GM13977 (cell line): ENCODE measurements at regions not wholly inside any gene's neighbourhood (a gene's known extent, or its start where the extent isn't known, plus 50 kb on each side); places are given as distances from the start of the nearest gene placed in this dataset.
"Not testable (repeated sequence)": the region's sequence is repeated elsewhere in the genome, so short reads cannot be mapped to it uniquely, and the experiment has no call there.

Experiments used
- DNase-seq: peaks from one replicate; pipeline ENCODE4 v3.0.0; 2012; ENCODE audit warnings: low spot score
- in situ Hi-C: fragments of 300-500 bp; cut with MboI; formaldehyde crosslinking; loops from one replicate; pipeline ENCODE4 v1.12.0; 2022; ENCODE audit warnings: low sequenced_read_pairs, low pct_unique_long_range_greater_than_20kb, mixed read lengths, inconsistent platforms; ENCODE audit not compliant: unreplicated experiment
- TF ChIP-seq, protein P1 (sequence below): IDR thresholded peaks from 2 replicates; pipeline ENCODE4 v1.5.1; 2012; ENCODE audit warnings: mild to moderate bottlenecking, control low read depth; ENCODE audit not compliant: insufficient read depth; ENCODE audit errors: extremely low read depth, missing control alignments

- DNase-seq = no peak
- TF ChIP-seq, protein P1, sequence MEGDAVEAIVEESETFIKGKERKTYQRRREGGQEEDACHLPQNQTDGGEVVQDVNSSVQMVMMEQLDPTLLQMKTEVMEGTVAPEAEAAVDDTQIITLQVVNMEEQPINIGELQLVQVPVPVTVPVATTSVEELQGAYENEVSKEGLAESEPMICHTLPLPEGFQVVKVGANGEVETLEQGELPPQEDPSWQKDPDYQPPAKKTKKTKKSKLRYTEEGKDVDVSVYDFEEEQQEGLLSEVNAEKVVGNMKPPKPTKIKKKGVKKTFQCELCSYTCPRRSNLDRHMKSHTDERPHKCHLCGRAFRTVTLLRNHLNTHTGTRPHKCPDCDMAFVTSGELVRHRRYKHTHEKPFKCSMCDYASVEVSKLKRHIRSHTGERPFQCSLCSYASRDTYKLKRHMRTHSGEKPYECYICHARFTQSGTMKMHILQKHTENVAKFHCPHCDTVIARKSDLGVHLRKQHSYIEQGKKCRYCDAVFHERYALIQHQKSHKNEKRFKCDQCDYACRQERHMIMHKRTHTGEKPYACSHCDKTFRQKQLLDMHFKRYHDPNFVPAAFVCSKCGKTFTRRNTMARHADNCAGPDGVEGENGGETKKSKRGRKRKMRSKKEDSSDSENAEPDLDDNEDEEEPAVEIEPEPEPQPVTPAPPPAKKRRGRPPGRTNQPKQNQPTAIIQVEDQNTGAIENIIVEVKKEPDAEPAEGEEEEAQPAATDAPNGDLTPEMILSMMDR = no peak
- in situ Hi-C loops = no loop called here
Observed at GRCh38 chr2:36197181-36197971, 158.2 kb upstream of the CRIM1 start.

- TF ChIP-seq, protein P1 = no peak
- no peak for DNase-seq
- in situ Hi-C loops = no loop called here
Observed at GRCh38 chr2:36193680-36194079, 161.9 kb upstream of the CRIM1 start.

GRCh38 chr2:36192983-36193382 is 162.6 kb upstream of the CRIM1 start:
- TF ChIP-seq, protein P1 = no peak
- no peak for DNase-seq
- in situ Hi-C loops = no loop called here

DNA sequence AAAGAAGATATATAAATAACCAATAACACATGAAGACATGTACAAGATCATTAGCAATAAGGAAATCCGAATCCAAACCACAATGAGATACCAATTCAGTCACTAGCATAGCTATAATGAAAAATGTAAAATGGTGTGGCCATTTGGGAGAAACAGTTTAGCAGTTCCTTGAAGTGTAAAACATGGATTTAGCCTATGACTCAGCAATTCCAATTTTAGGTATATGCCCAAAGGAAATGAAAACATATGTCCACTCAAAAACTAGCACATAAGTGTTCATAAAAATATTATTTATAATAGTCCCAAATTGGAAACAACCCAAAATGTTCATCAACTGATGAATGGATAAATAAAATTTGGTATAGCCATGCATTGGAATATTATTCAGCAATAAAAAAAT is 165.5 kb upstream of the CRIM1 start:
- TF ChIP-seq, protein P1 = no peak
- DNase-seq = no peak
- in situ Hi-C loops = no loop called here

GRCh38 chr2:36185624-36186023 is 170.0 kb upstream of the CRIM1 start:
- TF ChIP-seq, protein P1 = no peak
- DNase-seq = no peak
- in situ Hi-C loops = no loop called here

DNA sequence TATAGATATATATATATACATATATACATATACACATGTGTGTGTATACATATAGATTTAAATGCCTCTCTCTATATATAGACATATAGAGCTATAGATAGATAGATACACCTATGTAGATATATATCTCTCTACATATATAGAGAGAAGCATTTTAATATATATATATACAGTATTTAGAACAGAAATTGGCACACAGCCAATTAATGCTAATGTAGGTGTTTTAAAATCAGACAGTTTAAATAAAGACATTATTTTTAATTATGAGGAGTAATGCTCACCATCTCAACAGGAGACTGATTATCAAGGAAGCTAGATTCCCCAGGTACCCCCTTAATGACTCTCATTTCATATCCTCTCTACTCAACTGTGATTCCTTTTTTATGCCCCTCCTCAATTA is 170.7 kb upstream of the CRIM1 start:
- TF ChIP-seq, protein P1 = no peak
- no peak for DNase-seq
- in situ Hi-C loops = no loop called here

DNA sequence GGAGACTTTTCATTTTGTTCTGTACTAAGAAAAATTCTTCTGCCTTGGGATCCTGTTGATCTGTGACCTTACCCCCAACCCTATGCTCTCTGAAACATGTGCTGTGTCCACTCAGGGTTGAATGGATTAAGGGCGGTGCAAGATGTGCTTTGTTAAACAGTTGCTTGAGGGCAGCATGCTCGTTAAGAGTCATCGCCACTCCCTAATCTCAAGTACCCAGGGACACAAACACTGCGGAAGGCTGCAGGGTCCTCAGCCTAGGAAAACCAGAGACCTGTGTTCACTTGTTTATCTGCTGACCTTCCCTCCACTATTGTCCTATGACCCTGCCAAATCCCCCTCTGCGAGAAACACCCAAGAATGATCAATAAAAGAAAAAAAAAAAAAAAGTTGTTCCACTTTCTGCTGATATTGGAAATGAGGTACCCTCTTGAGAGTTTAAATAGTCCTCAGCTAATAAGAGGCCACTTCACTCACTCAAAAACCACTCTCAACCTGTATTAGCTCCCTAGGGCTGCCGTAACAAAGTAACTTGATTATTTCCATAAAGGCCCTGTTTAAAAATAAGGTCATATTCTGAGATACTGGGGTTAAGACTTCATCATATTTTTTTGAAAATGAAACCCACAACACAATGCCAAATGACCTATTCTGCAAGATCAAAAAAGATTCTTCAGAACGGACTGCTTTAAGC is 174.6 kb upstream of the CRIM1 start:
- in situ Hi-C loops = not testable (repeated sequence)

DNA sequence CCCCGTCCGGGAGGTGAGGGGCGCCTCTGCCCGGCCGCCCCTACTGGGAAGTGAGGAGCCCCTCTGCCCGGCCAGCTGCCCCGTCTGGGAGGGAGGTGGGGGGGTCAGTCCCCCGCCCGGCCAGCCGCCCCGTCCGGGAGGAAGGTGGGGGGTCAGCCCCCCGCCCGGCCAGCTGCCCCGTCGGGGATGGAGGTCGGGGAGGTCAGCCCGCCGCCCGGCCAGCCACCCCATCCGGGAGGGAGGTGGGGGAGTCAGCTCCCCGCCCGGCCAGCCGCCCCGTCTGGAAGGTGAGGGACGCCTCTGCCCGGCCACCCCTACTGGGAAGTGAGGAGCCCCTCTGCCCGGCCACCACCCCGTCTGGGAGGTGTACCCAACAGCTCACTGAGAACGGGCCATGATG is 175.3 kb upstream of the CRIM1 start:
- DNase-seq, in situ Hi-C loops: not testable (repeated sequence)

More for the DNA sequence above, 174.6 kb upstream of the CRIM1 start:
- DNase-seq = not testable (repeated sequence)

GRCh38 chr2:36179668-36180269 is 175.8 kb upstream of the CRIM1 start:
- in situ Hi-C loops, DNase-seq: not testable (repeated sequence)
